CD4-positive, CD25-positive, alpha-beta regulatory T cell (primary cell): ENCODE measurements at regions not wholly inside any gene's neighbourhood (a gene's known extent, or its start where the extent isn't known, plus 50 kb on each side); places are given as distances from the start of the nearest gene placed in this dataset.
"Not testable (repeated sequence)": the region's sequence is repeated elsewhere in the genome, so short reads cannot be mapped to it uniquely, and the experiment has no call there.

Experiments
- ATAC-seq, 2 donors: fragments of 150-1000 bp; cut with Tn5 transposase; one replicate each; pipeline ENCODE4 v1.10.0; 2021; ENCODE audit warnings: low read depth in 2 of 2, moderate number of reproducible peaks in 2 of 2, moderate library complexity in 1 of 2
- DNase-seq, 3 donors: peaks; one replicate each; pipeline versions ENCODE4 v3.0.0 to v3.0.0-alpha.2; 2012 to 2022; ENCODE audit warnings: mixed read lengths in 1 of 3
- H3K27ac ChIP-seq: one replicate; pipeline ENCODE4 v1.7.0; 2013; ENCODE audit warnings: mild to moderate bottlenecking, low read length; ENCODE audit not compliant: insufficient read depth, poor library complexity, severe bottlenecking
- H3K27me3 ChIP-seq: one replicate; pipeline ENCODE4 v1.7.0; 2013; ENCODE audit warnings: low read length; ENCODE audit not compliant: control insufficient read depth, insufficient read depth
- H3K36me3 ChIP-seq: one replicate; pipeline ENCODE4 v1.7.0; 2013; ENCODE audit warnings: mild to moderate bottlenecking, low read length, moderate library complexity; ENCODE audit not compliant: control insufficient read depth, insufficient read depth
- H3K4me1 ChIP-seq: 2 replicates; pipeline ENCODE4 v1.7.0; 2013; ENCODE audit warnings: mild to moderate bottlenecking, low read length; ENCODE audit not compliant: insufficient read depth, control insufficient read depth, poor library complexity, severe bottlenecking
- H3K4me3 ChIP-seq: one replicate; pipeline ENCODE4 v1.7.0; 2013; ENCODE audit warnings: low read depth, mild to moderate bottlenecking, low read length, moderate library complexity
- H3K9me3 ChIP-seq, 2 experiments: 1 replicate in 1 of 2; 2 replicates in 1 of 2; pipeline ENCODE4 v1.7.0; 2013; ENCODE audit warnings: low read length in 2 of 2, mild to moderate bottlenecking in 1 of 2, moderate library complexity in 1 of 2; ENCODE audit not compliant: control insufficient read depth in 2 of 2
- H3K27ac Mint-ChIP-seq, 3 donors: one replicate each; pipeline ENCODE4 v1.8.0; 2020 to 2022; ENCODE audit warnings: mild to moderate bottlenecking in 3 of 3, mixed read lengths in 3 of 3, moderate library complexity in 2 of 3
- H3K27me3 Mint-ChIP-seq: one replicate; pipeline ENCODE4 v1.8.0; 2022; ENCODE audit warnings: mild to moderate bottlenecking, mixed read lengths
- H3K36me3 Mint-ChIP-seq: one replicate; pipeline ENCODE4 v1.8.0; 2020; ENCODE audit warnings: mixed read lengths
- H3K4me1 Mint-ChIP-seq, 4 donors: one replicate each; pipeline ENCODE4 v1.8.0; 2020 to 2022; ENCODE audit warnings: mixed read lengths in 4 of 4, mild to moderate bottlenecking in 1 of 4
- H3K4me3 Mint-ChIP-seq, 4 donors: one replicate each; pipeline ENCODE4 v1.8.0; 2020 to 2022; ENCODE audit warnings: mild to moderate bottlenecking in 4 of 4, mixed read lengths in 4 of 4, moderate library complexity in 3 of 4
- H3K9me3 Mint-ChIP-seq, 7 donors: one replicate each; pipeline ENCODE4 v1.8.0; 2020 to 2022; ENCODE audit warnings: mixed read lengths in 7 of 7, mild to moderate bottlenecking in 3 of 7, moderate library complexity in 2 of 7

DNA sequence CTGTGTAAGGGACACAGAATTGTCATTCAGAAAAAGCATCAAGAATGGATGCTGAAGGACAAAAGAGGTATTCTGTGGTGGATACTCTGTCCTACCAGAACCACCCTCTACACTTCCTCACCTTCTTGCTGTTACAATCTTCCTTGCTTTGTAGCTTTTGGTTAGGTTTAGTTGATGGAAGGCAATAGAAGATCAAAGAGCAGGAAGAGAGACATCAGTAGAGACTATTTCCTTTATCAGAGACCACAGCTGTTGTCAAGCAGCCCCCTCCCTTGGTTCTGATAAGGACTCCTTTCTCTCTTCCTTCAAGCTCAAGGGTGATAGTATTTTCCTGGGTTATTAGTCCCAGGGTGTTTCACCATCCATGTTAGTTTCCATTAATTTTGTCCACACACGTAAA, 84.7 kb upstream of the ALCAM start:
- DNase-seq (no peak), ATAC-seq (no peak)
- no peak overlapping the region for H3K27ac ChIP-seq
- H3K27me3 ChIP-seq: no peaks in the 10 kb centered on the region
- no peaks in the 10 kb centered on the region for H3K9me3 ChIP-seq
- no peak overlapping the region for H3K27ac Mint-ChIP-seq
- peaks cover 0 to 3% (median 0%) of the 10 kb centered on the region in 4 donors for H3K4me1 Mint-ChIP-seq
- H3K36me3 ChIP-seq: no peaks in the 10 kb centered on the region
- peaks cover 0 to 2% (median 0%) of the 10 kb centered on the region in 7 donors for H3K9me3 Mint-ChIP-seq
- no peak overlapping the region for H3K4me3 Mint-ChIP-seq
- H3K36me3 Mint-ChIP-seq: no peaks in the 10 kb centered on the region
- H3K27me3 Mint-ChIP-seq: no peaks in the 10 kb centered on the region
- no peaks in the 10 kb centered on the region for H3K4me1 ChIP-seq
- no peak overlapping the region for H3K4me3 ChIP-seq

DNA sequence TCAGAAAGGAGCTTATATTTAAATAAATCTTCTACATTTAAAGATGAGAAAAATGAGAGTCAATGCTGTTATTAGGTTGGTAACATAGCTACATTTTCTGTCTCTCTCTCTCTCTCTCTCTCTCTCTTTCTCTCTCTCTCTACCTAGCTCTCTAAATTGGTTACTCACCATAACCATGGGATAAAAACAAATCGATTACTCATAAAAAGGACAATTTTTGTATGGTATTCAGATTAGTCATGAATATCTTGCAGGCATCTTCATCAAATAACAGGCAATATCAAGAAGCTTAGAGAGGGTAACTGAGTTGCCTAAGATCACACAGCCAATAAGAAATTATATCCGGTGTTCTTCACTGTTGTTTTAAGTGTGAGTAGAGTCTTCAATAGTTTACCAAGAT, 81.8 kb upstream of the ALCAM start:
- H3K27me3 Mint-ChIP-seq: no peaks in the 10 kb centered on the region
- Histone ChIP-seq H3K27ac (no peak overlapping the region), H3K4me3 (no peak overlapping the region), H3K9me3 (no peaks in the 10 kb centered on the region), H3K27me3 (no peaks in the 10 kb centered on the region), H3K4me1 (no peaks in the 10 kb centered on the region), H3K36me3 (no peaks in the 10 kb centered on the region)
- H3K27ac Mint-ChIP-seq: no peak overlapping the region
- peaks cover 0 to 1% (median 0%) of the 10 kb centered on the region in 7 donors for H3K9me3 Mint-ChIP-seq
- no peak overlapping the region for H3K4me3 Mint-ChIP-seq
- peaks cover 0 to 3% (median 0%) of the 10 kb centered on the region in 4 donors for H3K4me1 Mint-ChIP-seq
- DNase-seq: no peak
- H3K36me3 Mint-ChIP-seq: no peaks in the 10 kb centered on the region
- no peak for ATAC-seq

GRCh38 chr3:105285653-105286241, 81.0 kb upstream of the ALCAM start:
- Histone ChIP-seq H3K4me3 (no peak overlapping the region), H3K4me1 (no peaks in the 10 kb centered on the region), H3K9me3 (no peaks in the 10 kb centered on the region), H3K27me3 (no peaks in the 10 kb centered on the region), H3K27ac (no peak overlapping the region), H3K36me3 (no peaks in the 10 kb centered on the region)
- Mint-ChIP-seq H3K27me3 (no peaks in the 10 kb centered on the region), H3K27ac (no peak overlapping the region), H3K9me3 (no peaks in the 10 kb centered on the region), H3K36me3 (no peaks in the 10 kb centered on the region), H3K4me1 (peaks cover 0 to 3% (median 0%) of the 10 kb centered on the region in 4 donors), H3K4me3 (no peak overlapping the region)
- ATAC-seq: no peak
- DNase-seq: no peak

- DNase-seq (no peak), ATAC-seq (no peak)
- H3K27ac ChIP-seq: no peak overlapping the region
- no peaks in the 10 kb centered on the region for H3K36me3 ChIP-seq
- Mint-ChIP-seq H3K9me3 (peaks cover 0 to 11% (median 5%) of the 10 kb centered on the region in 7 donors), H3K27me3 (no peaks in the 10 kb centered on the region), H3K27ac (no peak overlapping the region), H3K36me3 (no peaks in the 10 kb centered on the region), H3K4me1 (no peaks in the 10 kb centered on the region), H3K4me3 (no peak overlapping the region)
- no peak overlapping the region for H3K4me3 ChIP-seq
- H3K9me3 ChIP-seq: no peaks in the 10 kb centered on the region
- peaks cover 2% of the 10 kb centered on the region for H3K27me3 ChIP-seq
- no peaks in the 10 kb centered on the region for H3K4me1 ChIP-seq
Observed at GRCh38 chr3:105293441-105293840, 73.3 kb upstream of the ALCAM start.

DNA sequence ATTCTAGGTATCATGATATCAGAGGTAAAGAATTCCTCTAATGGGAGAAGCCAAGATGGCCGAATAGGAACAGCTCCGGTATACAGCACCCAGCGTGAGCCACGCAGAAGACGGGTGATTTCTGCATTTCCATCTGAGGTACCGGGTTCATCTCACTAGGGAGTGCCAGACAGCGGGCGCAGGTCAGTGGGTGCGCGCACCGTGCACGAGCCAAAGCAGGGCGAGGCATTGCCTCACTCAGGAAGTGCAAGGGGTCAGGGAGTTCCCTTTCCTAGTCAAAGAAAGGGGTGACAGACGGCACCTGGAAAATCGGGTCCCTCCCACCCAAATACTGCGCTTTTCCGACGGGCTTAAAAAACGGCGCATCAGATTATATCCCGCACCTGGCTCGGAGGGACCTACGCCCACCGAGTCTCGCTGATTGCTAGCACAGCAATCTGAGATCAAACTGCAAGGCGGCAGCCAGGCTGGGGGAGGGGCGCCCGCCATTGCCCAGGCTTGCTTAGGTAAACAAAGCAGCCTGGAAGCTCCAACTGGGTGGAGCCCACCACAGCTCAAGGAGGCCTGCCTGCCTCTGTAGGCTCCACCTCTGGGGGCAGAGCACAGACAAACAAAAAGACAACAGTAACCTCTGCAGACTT, 70.4 kb upstream of the ALCAM start:
- not testable (repeated sequence) for H3K4me1 Mint-ChIP-seq, H3K36me3 ChIP-seq, H3K4me1 ChIP-seq, H3K27ac Mint-ChIP-seq, DNase-seq, H3K27me3 ChIP-seq, H3K4me3 Mint-ChIP-seq, H3K27me3 Mint-ChIP-seq, ATAC-seq, H3K9me3 ChIP-seq, H3K27ac ChIP-seq, H3K4me3 ChIP-seq, H3K36me3 Mint-ChIP-seq
- peaks cover 0 to 13% (median 5%) of the 10 kb centered on the region in 7 donors for H3K9me3 Mint-ChIP-seq

- peaks cover 6 to 9% of the 10 kb centered on the region in 2 experiments for H3K9me3 ChIP-seq
- H3K4me3 ChIP-seq: no peak overlapping the region
- no peak overlapping the region for H3K27ac ChIP-seq
- Mint-ChIP-seq H3K4me1 (no peaks in the 10 kb centered on the region), H3K9me3 (peaks cover 0 to 23% (median 6%) of the 10 kb centered on the region in 7 donors), H3K27me3 (no peaks in the 10 kb centered on the region), H3K36me3 (no peaks in the 10 kb centered on the region), H3K27ac (no peak overlapping the region), H3K4me3 (no peak overlapping the region)
- no peaks in the 10 kb centered on the region for H3K4me1 ChIP-seq
- DNase-seq (no peak), ATAC-seq (no peak)
- H3K27me3 ChIP-seq: no peaks in the 10 kb centered on the region
- no peaks in the 10 kb centered on the region for H3K36me3 ChIP-seq
Observed at GRCh38 chr3:105304487-105304886, 62.2 kb upstream of the ALCAM start.

GRCh38 chr3:105315144-105315543, 51.6 kb upstream of the ALCAM start:
- DNase-seq (no peak), ATAC-seq (no peak)

DNA sequence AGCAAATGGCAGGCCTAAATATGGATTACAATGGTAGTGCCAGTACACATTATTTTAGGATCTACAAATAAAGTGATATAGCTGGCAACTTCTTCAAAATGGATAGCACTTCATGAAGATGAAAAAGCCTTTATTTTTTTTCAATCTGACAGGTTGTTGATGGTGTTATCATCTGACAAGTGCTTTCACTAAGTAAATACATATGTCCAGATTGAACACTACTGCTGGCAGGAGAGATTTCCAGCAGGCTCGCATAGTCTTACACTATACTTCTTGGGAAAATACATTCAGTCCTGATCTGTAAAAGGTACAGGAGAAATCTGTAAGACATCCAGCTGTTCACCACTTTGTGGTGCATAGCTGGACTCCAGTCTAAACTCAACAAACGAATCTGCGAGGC, 50.9 kb upstream of the ALCAM start:
- H3K4me1 Mint-ChIP-seq: no peaks in the 10 kb centered on the region
- H3K27ac Mint-ChIP-seq: no peak overlapping the region
- Histone ChIP-seq H3K4me3 (no peak overlapping the region), H3K27ac (no peak overlapping the region), H3K27me3 (no peaks in the 10 kb centered on the region), H3K9me3 (no peaks in the 10 kb centered on the region), H3K36me3 (no peaks in the 10 kb centered on the region), H3K4me1 (no peaks in the 10 kb centered on the region)
- no peaks in the 10 kb centered on the region for H3K9me3 Mint-ChIP-seq
- H3K4me3 Mint-ChIP-seq: no peak overlapping the region
- peaks cover 5% of the 10 kb centered on the region for H3K27me3 Mint-ChIP-seq
- no peak for DNase-seq
- no peaks in the 10 kb centered on the region for H3K36me3 Mint-ChIP-seq
- ATAC-seq: no peak

More at GRCh38 chr3:105315144-105315543, 51.6 kb upstream of the ALCAM start:
- H3K4me1 ChIP-seq: no peaks in the 10 kb centered on the region
- Mint-ChIP-seq H3K36me3 (no peaks in the 10 kb centered on the region), H3K9me3 (no peaks in the 10 kb centered on the region), H3K4me3 (no peak overlapping the region), H3K27me3 (peaks cover 5% of the 10 kb centered on the region), H3K4me1 (no peaks in the 10 kb centered on the region), H3K27ac (no peak overlapping the region)
- no peak overlapping the region for H3K4me3 ChIP-seq
- no peaks in the 10 kb centered on the region for H3K27me3 ChIP-seq
- no peak overlapping the region for H3K27ac ChIP-seq
- no peaks in the 10 kb centered on the region for H3K9me3 ChIP-seq
- H3K36me3 ChIP-seq: no peaks in the 10 kb centered on the region
